ENCODE measurements at regions not wholly inside any gene's neighbourhood (a gene's known extent, or its start where the extent isn't known, plus 50 kb on each side); places are given as distances from the start of the nearest gene placed in this dataset.
"Not testable (repeated sequence)": the region's sequence is repeated elsewhere in the genome, so short reads cannot be mapped to it uniquely, and the experiment has no call there.

GRCh38 chr7:149580328-149580727, 82.7 kb upstream of the ZNF746 start:
- H2AFZ ChIP-seq (ENCODE audit: low read depth, low read length), result no peak overlapping the region
- DNase-seq (ENCODE audit: low read depth, low spot score), result no peak
- dilution Hi-C loops (cut with MboI; ENCODE audit: extremely low pct_ligation_motif_present, low sequenced_read_pairs) (no loop called here), intact Hi-C loops (cut with micrococcal nuclease) (no loop called here)
- ChIA-PET CTCF (interaction anchor here (1.1 kb wide), 1 partner anchor 82 kb away, joined by 3 read pairs; no protein-coding TSS in a partner anchor), POLR2A (no interaction called here)
- no peak overlapping the region for H3K4me3 ChIP-seq (replicated peaks in 1 of 3; ENCODE audit: insufficient read depth in 1 of 3, low read depth in 1 of 3, low read length in 3 of 3)
- H3K4me2 ChIP-seq (ENCODE audit: insufficient read depth, low read length), result no peak overlapping the region
- no peaks in the 10 kb centered on the region for H3K9me1 ChIP-seq (replicated peaks; ENCODE audit: control insufficient read depth, extremely low read depth, insufficient read depth, low read length)
- H3K27me3 ChIP-seq (ENCODE audit: control insufficient read depth in 2 of 2, insufficient read depth in 2 of 2, low read length in 2 of 2), result no peaks in the 10 kb centered on the region
- TF ChIP-seq MYC (IDR thresholded peaks at IDR 0.05; ENCODE audit: low read depth, low read length), result no peak
- H3K9me3 ChIP-seq (replicated peaks; ENCODE audit: control insufficient read depth, insufficient read depth, low read length), result no peaks in the 10 kb centered on the region
- FAIRE-seq, result no peak
- no TSS peak for BruUV-seq (replicated peaks)
- no peaks in the 10 kb centered on the region for H3K79me2 ChIP-seq (ENCODE audit: control insufficient read depth, insufficient read depth, low read length)
- H4K20me1 ChIP-seq (replicated peaks; ENCODE audit: control insufficient read depth, extremely low read depth, insufficient read depth, low read length), result no peaks in the 10 kb centered on the region
- peaks cover 0 to 8% of the 10 kb centered on the region in 2 experiments for H3K36me3 ChIP-seq (ENCODE audit: control insufficient read depth in 2 of 2, extremely low read depth in 1 of 2, insufficient read depth in 2 of 2, low read length in 2 of 2)
- H3K9ac ChIP-seq (replicated peaks; ENCODE audit: extremely low read depth, insufficient read depth, low read length), result no peak overlapping the region
- H3K27ac ChIP-seq (ENCODE audit: insufficient read depth, low read depth, low read length), result no peak overlapping the region
- no peaks in the 10 kb centered on the region for H3K4me1 ChIP-seq (ENCODE audit: control insufficient read depth, extremely low read depth, insufficient read depth, low read length)

- FAIRE-seq; intact Hi-C loops (cut with micrococcal nuclease): not testable (repeated sequence)
Observed at GRCh38 chr7:149579365-149579764, 81.8 kb upstream of the ZNF746 start.

GRCh38 chr7:149574428-149574827, 76.8 kb upstream of the ZNF746 start:
- POLR2A ChIA-PET; dilution Hi-C loops (cut with MboI; ENCODE audit: extremely low pct_ligation_motif_present, low sequenced_read_pairs); H3K9me1 ChIP-seq (replicated peaks; ENCODE audit: control insufficient read depth, extremely low read depth, insufficient read depth, low read length); H3K4me3 ChIP-seq (replicated peaks in 1 of 3; ENCODE audit: insufficient read depth in 1 of 3, low read depth in 1 of 3, low read length in 3 of 3); H3K9me3 ChIP-seq (replicated peaks; ENCODE audit: control insufficient read depth, insufficient read depth, low read length); BruUV-seq (replicated peaks); H3K27me3 ChIP-seq (ENCODE audit: control insufficient read depth in 2 of 2, insufficient read depth in 2 of 2, low read length in 2 of 2); H3K9ac ChIP-seq (replicated peaks; ENCODE audit: extremely low read depth, insufficient read depth, low read length); H2AFZ ChIP-seq (ENCODE audit: low read depth, low read length); H3K4me1 ChIP-seq (ENCODE audit: control insufficient read depth, extremely low read depth, insufficient read depth, low read length); DNase-seq (ENCODE audit: low read depth, low spot score); H3K36me3 ChIP-seq (ENCODE audit: control insufficient read depth in 2 of 2, extremely low read depth in 1 of 2, insufficient read depth in 2 of 2, low read length in 2 of 2); H3K27ac ChIP-seq (ENCODE audit: insufficient read depth, low read depth, low read length); H3K4me2 ChIP-seq (ENCODE audit: insufficient read depth, low read length); CTCF ChIA-PET; H3K79me2 ChIP-seq (ENCODE audit: control insufficient read depth, insufficient read depth, low read length); intact Hi-C loops (cut with micrococcal nuclease); FAIRE-seq; H4K20me1 ChIP-seq (replicated peaks; ENCODE audit: control insufficient read depth, extremely low read depth, insufficient read depth, low read length): not testable (repeated sequence)

More at GRCh38 chr7:149579365-149579764, 81.8 kb upstream of the ZNF746 start:
- H3K9me3 ChIP-seq (replicated peaks; ENCODE audit: control insufficient read depth, insufficient read depth, low read length); H3K9me1 ChIP-seq (replicated peaks; ENCODE audit: control insufficient read depth, extremely low read depth, insufficient read depth, low read length); H2AFZ ChIP-seq (ENCODE audit: low read depth, low read length); H3K79me2 ChIP-seq (ENCODE audit: control insufficient read depth, insufficient read depth, low read length); DNase-seq (ENCODE audit: low read depth, low spot score); H3K27ac ChIP-seq (ENCODE audit: insufficient read depth, low read depth, low read length); H3K4me3 ChIP-seq (replicated peaks in 1 of 3; ENCODE audit: insufficient read depth in 1 of 3, low read depth in 1 of 3, low read length in 3 of 3); POLR2A ChIA-PET; H3K27me3 ChIP-seq (ENCODE audit: control insufficient read depth in 2 of 2, insufficient read depth in 2 of 2, low read length in 2 of 2); H4K20me1 ChIP-seq (replicated peaks; ENCODE audit: control insufficient read depth, extremely low read depth, insufficient read depth, low read length); dilution Hi-C loops (cut with MboI; ENCODE audit: extremely low pct_ligation_motif_present, low sequenced_read_pairs); BruUV-seq (replicated peaks); H3K4me1 ChIP-seq (ENCODE audit: control insufficient read depth, extremely low read depth, insufficient read depth, low read length); H3K4me2 ChIP-seq (ENCODE audit: insufficient read depth, low read length); H3K36me3 ChIP-seq (ENCODE audit: control insufficient read depth in 2 of 2, extremely low read depth in 1 of 2, insufficient read depth in 2 of 2, low read length in 2 of 2); H3K9ac ChIP-seq (replicated peaks; ENCODE audit: extremely low read depth, insufficient read depth, low read length): not testable (repeated sequence)
- CTCF ChIA-PET, result interaction anchor here (1.1 kb wide), 1 partner anchor 83 kb away, joined by 3 read pairs; no protein-coding TSS in a partner anchor
